ENCODE measurements at regions not wholly inside any gene's neighbourhood (a gene's known extent, or its start where the extent isn't known, plus 50 kb on each side); places are given as distances from the start of the nearest gene placed in this dataset.
"Not testable (repeated sequence)": the region's sequence is repeated elsewhere in the genome, so short reads cannot be mapped to it uniquely, and the experiment has no call there.

GRCh38 chr2:226466124-226466523, 333.5 kb downstream of the IRS1 start:
- Histone ChIP-seq H3K9ac (ENCODE audit: low read length) (no peak overlapping the region), H3K4me1 (ENCODE audit: control insufficient read depth, insufficient read depth, low read length) (no peaks in the 10 kb centered on the region), H3K27me3 (ENCODE audit: control insufficient read depth, insufficient read depth, low read length) (no peaks in the 10 kb centered on the region)

DNA sequence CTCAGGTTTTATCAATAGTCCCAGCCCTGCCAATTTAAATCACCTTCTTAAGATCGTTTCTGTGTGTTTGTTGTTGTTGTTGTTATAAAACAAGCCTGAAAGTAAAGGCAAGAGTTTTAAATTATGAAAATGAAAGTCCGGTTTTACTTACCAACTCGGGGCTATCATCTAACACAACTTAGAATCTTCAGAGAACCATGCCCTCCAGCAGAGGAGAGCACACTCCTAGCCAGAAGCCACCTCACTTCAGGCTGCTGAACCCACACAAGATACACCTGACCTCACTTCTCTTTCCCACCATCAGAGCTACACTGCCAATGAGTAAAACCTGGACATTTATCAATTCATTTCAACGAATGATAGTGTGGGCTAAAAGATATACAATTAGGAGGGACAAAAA, 335.2 kb downstream of the IRS1 start:
- no peaks in the 10 kb centered on the region for H3K4me1 ChIP-seq (ENCODE audit: control insufficient read depth, insufficient read depth, low read length)
- H3K27me3 ChIP-seq (ENCODE audit: control insufficient read depth, insufficient read depth, low read length), result no peaks in the 10 kb centered on the region
- H3K9ac ChIP-seq (ENCODE audit: low read length), result no peak overlapping the region
- no peak overlapping the region for H3K4me3 ChIP-seq (ENCODE audit: low read length)
- H3K27ac ChIP-seq (ENCODE audit: low read depth, low read length), result no peak overlapping the region
- no peaks in the 10 kb centered on the region for H3K36me3 ChIP-seq (ENCODE audit: control insufficient read depth, insufficient read depth, low read length)

More at GRCh38 chr2:226466124-226466523, 333.5 kb downstream of the IRS1 start:
- Histone ChIP-seq H3K36me3 (ENCODE audit: control insufficient read depth, insufficient read depth, low read length) (no peaks in the 10 kb centered on the region), H3K4me3 (ENCODE audit: low read length) (no peak overlapping the region), H3K27ac (ENCODE audit: low read depth, low read length) (no peak overlapping the region)

DNA sequence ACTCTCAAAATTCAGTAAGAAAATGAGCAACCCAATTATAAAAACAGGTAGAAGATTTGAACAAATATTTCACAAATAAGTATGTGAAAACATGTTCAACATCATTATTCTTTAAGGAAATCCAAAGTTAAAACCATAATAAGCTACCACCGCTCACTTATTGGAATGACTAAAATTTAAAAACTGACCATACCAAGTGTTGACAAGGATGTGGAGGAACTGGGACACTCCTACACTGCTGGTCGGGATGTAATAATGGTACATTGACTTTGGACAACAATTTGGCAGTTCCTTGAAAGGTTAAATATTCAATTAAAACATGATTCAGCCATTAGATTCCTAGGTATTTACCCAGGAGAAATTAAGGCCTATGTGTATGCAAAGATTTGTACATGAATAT, 336.5 kb downstream of the IRS1 start:
- H3K36me3 ChIP-seq (ENCODE audit: control insufficient read depth, insufficient read depth, low read length), result no peaks in the 10 kb centered on the region
- H3K4me3 ChIP-seq (ENCODE audit: low read length), result no peak overlapping the region
- no peak overlapping the region for H3K27ac ChIP-seq (ENCODE audit: low read depth, low read length)
- H3K9ac ChIP-seq (ENCODE audit: low read length), result no peak overlapping the region
- H3K27me3 ChIP-seq (ENCODE audit: control insufficient read depth, insufficient read depth, low read length), result no peaks in the 10 kb centered on the region
- H3K4me1 ChIP-seq (ENCODE audit: control insufficient read depth, insufficient read depth, low read length), result no peaks in the 10 kb centered on the region

DNA sequence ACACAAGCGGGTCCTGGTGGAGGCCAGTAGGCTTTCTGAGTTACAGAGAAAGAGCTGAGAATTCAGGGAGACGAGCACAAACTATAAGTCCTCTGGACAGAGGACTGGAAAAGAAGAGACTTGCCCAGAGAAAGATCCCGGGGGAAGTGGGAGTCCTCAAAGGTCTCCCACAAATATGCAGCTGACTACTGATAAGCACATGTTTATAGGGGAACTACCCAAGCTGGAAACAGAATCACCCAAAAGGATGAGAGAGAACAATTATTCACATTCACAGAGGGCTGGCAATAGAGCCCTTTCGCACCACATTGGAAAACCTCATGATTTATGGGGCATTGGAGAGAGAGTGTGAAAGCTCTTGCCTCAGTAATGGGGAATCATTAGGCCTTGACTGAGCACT, 337.6 kb downstream of the IRS1 start:
- Histone ChIP-seq H3K9ac (ENCODE audit: low read length) (no peak overlapping the region), H3K36me3 (ENCODE audit: control insufficient read depth, insufficient read depth, low read length) (no peaks in the 10 kb centered on the region), H3K27me3 (ENCODE audit: control insufficient read depth, insufficient read depth, low read length) (no peaks in the 10 kb centered on the region), H3K4me1 (ENCODE audit: control insufficient read depth, insufficient read depth, low read length) (no peaks in the 10 kb centered on the region), H3K27ac (ENCODE audit: low read depth, low read length) (no peak overlapping the region), H3K4me3 (ENCODE audit: low read length) (no peak overlapping the region)

- not testable (repeated sequence) for H3K27me3 ChIP-seq (ENCODE audit: control insufficient read depth, insufficient read depth, low read length); H3K27ac ChIP-seq (ENCODE audit: low read depth, low read length); H3K4me3 ChIP-seq (ENCODE audit: low read length); H3K36me3 ChIP-seq (ENCODE audit: control insufficient read depth, insufficient read depth, low read length); H3K4me1 ChIP-seq (ENCODE audit: control insufficient read depth, insufficient read depth, low read length); H3K9ac ChIP-seq (ENCODE audit: low read length)
Measured at GRCh38 chr2:226456144-226456543, 343.5 kb downstream of the IRS1 start.

GRCh38 chr2:226452768-226453167, 346.9 kb downstream of the IRS1 start:
- no peaks in the 10 kb centered on the region for H3K27me3 ChIP-seq (ENCODE audit: control insufficient read depth, insufficient read depth, low read length)
- no peaks in the 10 kb centered on the region for H3K4me1 ChIP-seq (ENCODE audit: control insufficient read depth, insufficient read depth, low read length)
- no peak overlapping the region for H3K27ac ChIP-seq (ENCODE audit: low read depth, low read length)
- no peak overlapping the region for H3K4me3 ChIP-seq (ENCODE audit: low read length)
- H3K9ac ChIP-seq (ENCODE audit: low read length), result no peak overlapping the region
- no peaks in the 10 kb centered on the region for H3K36me3 ChIP-seq (ENCODE audit: control insufficient read depth, insufficient read depth, low read length)

- no peaks in the 10 kb centered on the region for H3K4me1 ChIP-seq (ENCODE audit: control insufficient read depth, insufficient read depth, low read length)
- no peaks in the 10 kb centered on the region for H3K36me3 ChIP-seq (ENCODE audit: control insufficient read depth, insufficient read depth, low read length)
- H3K27ac ChIP-seq (ENCODE audit: low read depth, low read length), result no peak overlapping the region
- no peak overlapping the region for H3K9ac ChIP-seq (ENCODE audit: low read length)
- H3K27me3 ChIP-seq (ENCODE audit: control insufficient read depth, insufficient read depth, low read length), result no peaks in the 10 kb centered on the region
- no peak overlapping the region for H3K4me3 ChIP-seq (ENCODE audit: low read length)
Measured at GRCh38 chr2:226451486-226451885, 348.1 kb downstream of the IRS1 start.

GRCh38 chr2:226450141-226450540, 349.5 kb downstream of the IRS1 start:
- H3K36me3 ChIP-seq (ENCODE audit: control insufficient read depth, insufficient read depth, low read length), result no peaks in the 10 kb centered on the region
- no peaks in the 10 kb centered on the region for H3K27me3 ChIP-seq (ENCODE audit: control insufficient read depth, insufficient read depth, low read length)

DNA sequence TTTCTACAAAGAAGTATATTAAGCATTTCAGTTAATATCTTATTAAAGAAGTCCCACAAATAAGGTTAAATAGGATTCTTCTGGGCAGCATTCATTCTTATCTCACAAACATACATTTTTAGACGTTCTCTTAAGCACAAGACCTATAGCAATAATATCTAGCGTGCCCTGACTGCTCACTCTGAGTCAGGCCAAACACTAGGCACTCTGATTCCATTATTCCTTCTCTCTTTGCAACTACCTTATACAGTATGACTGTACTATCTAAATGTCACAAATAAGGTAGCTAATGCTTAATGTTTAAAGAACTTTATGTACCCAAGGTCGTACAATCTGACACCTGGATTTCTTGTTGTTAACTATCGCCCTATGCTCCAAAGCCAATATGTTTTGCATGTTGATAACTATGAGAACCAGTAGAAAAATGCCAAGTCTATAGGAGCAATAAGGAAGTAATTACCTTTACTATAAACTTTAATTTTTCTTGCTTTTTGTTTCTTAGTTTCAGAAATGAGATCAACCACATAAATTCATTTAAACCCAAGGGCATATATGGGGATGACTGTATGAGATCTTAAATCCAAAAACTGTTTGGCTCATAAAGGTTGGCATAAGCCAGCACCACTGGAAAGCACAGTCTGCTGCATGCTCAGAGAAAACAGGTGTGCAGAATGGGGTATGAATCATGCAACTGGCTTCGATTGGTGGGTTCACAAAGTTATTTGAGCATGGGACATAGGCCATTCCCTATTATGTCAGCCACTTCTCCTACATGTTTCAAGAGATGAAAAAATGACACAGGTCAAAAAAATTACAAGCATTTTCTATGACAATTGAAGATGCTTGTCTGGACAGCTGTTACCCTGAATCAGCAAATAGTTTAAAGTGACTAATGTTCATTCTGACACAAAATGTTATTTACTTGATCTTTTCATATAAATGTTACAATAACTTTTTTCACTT, 352.0 kb downstream of the IRS1 start:
- H3K4me3 ChIP-seq (ENCODE audit: low read length), result no peak overlapping the region
- no peaks in the 10 kb centered on the region for H3K4me1 ChIP-seq (ENCODE audit: control insufficient read depth, insufficient read depth, low read length)
- no peak overlapping the region for H3K9ac ChIP-seq (ENCODE audit: low read length)
- H3K36me3 ChIP-seq (ENCODE audit: control insufficient read depth, insufficient read depth, low read length), result no peaks in the 10 kb centered on the region
- no peak overlapping the region for H3K27ac ChIP-seq (ENCODE audit: low read depth, low read length)
- no peaks in the 10 kb centered on the region for H3K27me3 ChIP-seq (ENCODE audit: control insufficient read depth, insufficient read depth, low read length)

More at GRCh38 chr2:226450141-226450540, 349.5 kb downstream of the IRS1 start:
- Histone ChIP-seq H3K4me1 (ENCODE audit: control insufficient read depth, insufficient read depth, low read length) (no peaks in the 10 kb centered on the region), H3K27ac (ENCODE audit: low read depth, low read length) (no peak overlapping the region), H3K4me3 (ENCODE audit: low read length) (no peak overlapping the region), H3K9ac (ENCODE audit: low read length) (no peak overlapping the region)

- H3K4me1 ChIP-seq (ENCODE audit: control insufficient read depth, insufficient read depth, low read length), result no peaks in the 10 kb centered on the region
- H3K27ac ChIP-seq (ENCODE audit: low read depth, low read length), result no peak overlapping the region
- no peak overlapping the region for H3K9ac ChIP-seq (ENCODE audit: low read length)
- H3K27me3 ChIP-seq (ENCODE audit: control insufficient read depth, insufficient read depth, low read length), result no peaks in the 10 kb centered on the region
- no peaks in the 10 kb centered on the region for H3K36me3 ChIP-seq (ENCODE audit: control insufficient read depth, insufficient read depth, low read length)
- H3K4me3 ChIP-seq (ENCODE audit: low read length), result no peak overlapping the region
Measured at GRCh38 chr2:226446406-226447001, 353.1 kb downstream of the IRS1 start.

DNA sequence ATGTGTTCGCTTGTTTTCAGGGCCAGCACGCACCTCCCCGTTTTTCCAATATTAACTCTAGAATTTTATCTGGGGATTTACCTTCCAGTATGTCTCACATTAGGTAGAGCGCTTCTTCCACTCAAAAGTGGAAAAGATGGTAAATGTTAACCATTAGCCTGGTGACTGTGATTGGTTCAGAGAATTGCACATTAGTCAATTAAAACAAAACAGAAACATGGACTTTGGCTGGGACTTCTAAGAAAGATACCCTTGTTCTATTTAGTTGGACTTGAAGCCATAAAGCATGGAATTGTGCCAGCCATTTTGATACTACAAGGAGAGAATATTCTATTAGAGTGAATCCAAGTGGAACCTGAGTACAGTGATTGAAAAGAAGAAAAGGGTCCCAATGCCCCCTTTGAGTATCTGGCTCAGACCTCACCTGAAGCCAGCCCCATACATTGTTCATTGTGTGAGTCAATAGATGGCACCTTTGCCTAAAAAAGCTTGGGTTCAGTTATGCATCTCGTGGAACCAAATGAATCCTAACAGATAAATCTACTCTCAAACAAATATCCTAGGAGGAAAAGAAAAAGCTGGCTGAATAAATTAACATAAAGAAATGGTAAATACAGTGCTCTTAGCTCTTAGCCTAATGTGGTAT, 354.3 kb downstream of the IRS1 start:
- no peaks in the 10 kb centered on the region for H3K36me3 ChIP-seq (ENCODE audit: control insufficient read depth, insufficient read depth, low read length)
- H3K27me3 ChIP-seq (ENCODE audit: control insufficient read depth, insufficient read depth, low read length), result no peaks in the 10 kb centered on the region
- no peak overlapping the region for H3K9ac ChIP-seq (ENCODE audit: low read length)
- no peak overlapping the region for H3K27ac ChIP-seq (ENCODE audit: low read depth, low read length)
- no peaks in the 10 kb centered on the region for H3K4me1 ChIP-seq (ENCODE audit: control insufficient read depth, insufficient read depth, low read length)
- H3K4me3 ChIP-seq (ENCODE audit: low read length), result no peak overlapping the region

DNA sequence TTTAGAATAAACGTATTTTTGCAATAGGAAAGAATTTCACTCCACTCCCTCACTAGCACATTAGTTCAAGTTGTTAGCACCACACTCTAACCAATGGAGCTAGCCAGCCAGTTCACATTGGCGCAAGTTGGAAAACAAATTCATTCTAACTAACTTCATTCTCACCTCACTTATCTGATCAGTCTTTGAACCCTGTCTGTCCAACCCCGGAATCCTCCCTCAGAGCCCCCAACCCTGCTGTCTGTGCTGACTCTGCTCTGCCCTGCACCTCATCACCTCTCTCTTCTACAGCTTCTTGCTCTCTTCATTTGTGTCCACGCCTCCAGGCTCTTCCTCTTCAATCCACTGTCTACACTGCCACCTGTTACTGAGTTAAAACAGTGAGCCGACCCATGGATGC, 356.5 kb downstream of the IRS1 start:
- no peak overlapping the region for H3K27ac ChIP-seq (ENCODE audit: low read depth, low read length)
- H3K36me3 ChIP-seq (ENCODE audit: control insufficient read depth, insufficient read depth, low read length), result no peaks in the 10 kb centered on the region
- H3K9ac ChIP-seq (ENCODE audit: low read length), result no peak overlapping the region
- no peak overlapping the region for H3K4me3 ChIP-seq (ENCODE audit: low read length)
- H3K4me1 ChIP-seq (ENCODE audit: control insufficient read depth, insufficient read depth, low read length), result no peaks in the 10 kb centered on the region
- no peaks in the 10 kb centered on the region for H3K27me3 ChIP-seq (ENCODE audit: control insufficient read depth, insufficient read depth, low read length)

Data from rectal smooth muscle tissue (tissue), 1 donor.